ENCODE measurements at regions not wholly inside any gene's neighbourhood (a gene's known extent, or its start where the extent isn't known, plus 50 kb on each side); places are given as distances from the start of the nearest gene placed in this dataset.

DNA sequence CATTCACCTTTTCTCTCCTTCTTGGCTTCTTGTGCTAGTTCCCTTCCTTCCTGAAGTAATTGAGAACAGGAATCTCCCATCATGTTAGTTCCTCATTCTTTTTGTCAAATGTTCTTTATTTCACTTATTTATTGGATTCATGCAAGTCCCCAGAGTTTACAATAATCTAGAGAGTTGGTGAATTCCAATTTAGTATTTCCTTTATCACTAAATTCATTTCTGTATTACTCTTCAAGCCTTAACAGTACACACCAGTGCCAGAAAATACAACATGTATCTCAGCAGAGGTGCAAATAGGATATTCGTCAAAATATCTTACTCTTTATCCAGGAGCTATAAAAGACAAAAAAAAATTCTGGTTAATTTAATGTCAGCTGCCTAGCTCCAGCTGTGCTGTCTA lies 121.9 kb upstream of the SETBP1 start:
- TF ChIP-seq, protein P1, sequence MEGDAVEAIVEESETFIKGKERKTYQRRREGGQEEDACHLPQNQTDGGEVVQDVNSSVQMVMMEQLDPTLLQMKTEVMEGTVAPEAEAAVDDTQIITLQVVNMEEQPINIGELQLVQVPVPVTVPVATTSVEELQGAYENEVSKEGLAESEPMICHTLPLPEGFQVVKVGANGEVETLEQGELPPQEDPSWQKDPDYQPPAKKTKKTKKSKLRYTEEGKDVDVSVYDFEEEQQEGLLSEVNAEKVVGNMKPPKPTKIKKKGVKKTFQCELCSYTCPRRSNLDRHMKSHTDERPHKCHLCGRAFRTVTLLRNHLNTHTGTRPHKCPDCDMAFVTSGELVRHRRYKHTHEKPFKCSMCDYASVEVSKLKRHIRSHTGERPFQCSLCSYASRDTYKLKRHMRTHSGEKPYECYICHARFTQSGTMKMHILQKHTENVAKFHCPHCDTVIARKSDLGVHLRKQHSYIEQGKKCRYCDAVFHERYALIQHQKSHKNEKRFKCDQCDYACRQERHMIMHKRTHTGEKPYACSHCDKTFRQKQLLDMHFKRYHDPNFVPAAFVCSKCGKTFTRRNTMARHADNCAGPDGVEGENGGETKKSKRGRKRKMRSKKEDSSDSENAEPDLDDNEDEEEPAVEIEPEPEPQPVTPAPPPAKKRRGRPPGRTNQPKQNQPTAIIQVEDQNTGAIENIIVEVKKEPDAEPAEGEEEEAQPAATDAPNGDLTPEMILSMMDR (IDR thresholded peaks at IDR 0.05): no peak
- no peak for TF ChIP-seq ZFX (IDR thresholded peaks at IDR 0.05; ENCODE audit: borderline replicate concordance)
- H3K27ac ChIP-seq: no peak overlapping the region

DNA sequence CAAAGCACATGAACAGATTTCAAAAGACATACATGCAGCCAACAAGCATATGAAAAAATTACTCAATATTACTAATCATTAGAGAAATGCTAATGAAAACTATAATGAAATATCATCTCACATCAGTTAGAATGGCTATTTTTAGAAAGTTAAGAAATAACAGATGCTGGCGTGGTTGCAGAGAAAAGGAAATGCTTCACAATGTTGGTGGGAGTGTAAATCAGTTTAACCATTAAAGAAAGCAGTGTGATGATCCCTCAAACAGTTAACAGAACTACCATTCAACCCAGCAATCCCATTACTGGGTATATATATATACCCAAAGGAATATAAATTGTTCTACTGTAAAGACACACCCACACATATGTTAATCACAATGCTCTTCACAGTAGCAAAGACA lies 117.7 kb upstream of the SETBP1 start:
- H3K27ac ChIP-seq: no peak overlapping the region
- no peak for TF ChIP-seq ZFX (IDR thresholded peaks at IDR 0.05; ENCODE audit: borderline replicate concordance)
- TF ChIP-seq, protein P1 (IDR thresholded peaks at IDR 0.05): no peak

DNA sequence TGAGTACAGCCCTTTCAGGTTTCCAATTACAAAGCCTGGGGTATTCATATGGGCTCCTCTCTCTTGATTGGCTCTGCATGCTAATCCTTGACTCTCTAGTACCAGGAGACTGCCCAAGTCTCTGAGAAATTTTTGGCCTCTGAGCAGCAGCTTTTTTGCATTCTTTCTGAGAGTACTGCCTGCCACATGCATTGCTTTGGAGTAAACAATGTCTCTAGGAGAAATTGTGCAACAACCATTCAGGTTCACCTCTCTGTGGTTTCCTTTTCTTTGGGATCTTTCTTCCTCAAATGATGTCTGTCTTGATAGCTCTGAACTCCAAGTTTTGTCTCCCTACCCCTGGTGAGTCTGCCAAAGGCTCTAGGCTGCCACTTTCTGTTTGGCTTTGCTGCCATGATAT lies 115.8 kb upstream of the SETBP1 start:
- H3K27ac ChIP-seq: no peak overlapping the region
- TF ChIP-seq, protein P1 (IDR thresholded peaks at IDR 0.05): no peak
- TF ChIP-seq ZFX (IDR thresholded peaks at IDR 0.05; ENCODE audit: borderline replicate concordance): no peak

DNA sequence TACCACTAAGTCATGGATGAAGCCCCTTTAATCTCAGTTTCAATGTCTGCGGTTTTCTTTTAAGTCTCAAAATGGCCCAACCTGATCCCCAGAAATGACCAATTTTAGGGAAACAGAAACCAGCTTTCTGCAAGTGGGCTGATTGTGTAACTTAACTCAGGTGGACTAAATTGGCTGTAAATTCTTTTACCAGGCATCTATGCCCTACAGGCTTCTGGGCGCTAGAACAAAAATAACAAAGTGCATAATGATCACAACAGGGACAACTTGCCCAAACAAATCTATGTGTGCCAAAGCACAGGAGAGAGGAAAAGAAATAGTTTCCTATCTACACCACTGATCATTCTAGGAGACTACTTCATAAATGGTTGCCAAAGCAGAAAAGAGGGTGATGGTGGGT lies 112.3 kb upstream of the SETBP1 start:
- TF ChIP-seq ZFX (IDR thresholded peaks at IDR 0.05; ENCODE audit: borderline replicate concordance): no peak
- TF ChIP-seq, protein P1 (IDR thresholded peaks at IDR 0.05): no peak
- no peak overlapping the region for H3K27ac ChIP-seq

DNA sequence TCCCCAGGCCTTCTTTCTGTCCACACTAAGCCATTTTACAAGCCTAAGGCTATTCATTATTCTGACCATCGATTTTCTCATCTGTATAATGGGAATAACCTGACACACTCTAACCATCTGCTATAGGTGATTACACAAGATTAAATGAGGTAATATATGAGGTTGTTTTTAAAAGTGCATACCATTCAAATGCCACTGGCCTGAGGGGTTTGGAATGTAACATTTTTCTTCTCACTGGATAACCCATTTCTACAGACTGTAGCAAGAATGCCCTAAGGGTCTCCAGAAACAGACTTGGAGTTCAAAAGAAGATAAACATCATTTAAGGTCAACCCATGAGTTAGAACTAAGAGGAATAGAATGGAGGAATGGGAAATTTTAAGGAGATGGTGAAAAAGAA lies 111.7 kb upstream of the SETBP1 start:
- H3K27ac ChIP-seq: no peak overlapping the region
- TF ChIP-seq ZFX (IDR thresholded peaks at IDR 0.05; ENCODE audit: borderline replicate concordance): no peak
- TF ChIP-seq, protein P1 (IDR thresholded peaks at IDR 0.05): no peak

DNA sequence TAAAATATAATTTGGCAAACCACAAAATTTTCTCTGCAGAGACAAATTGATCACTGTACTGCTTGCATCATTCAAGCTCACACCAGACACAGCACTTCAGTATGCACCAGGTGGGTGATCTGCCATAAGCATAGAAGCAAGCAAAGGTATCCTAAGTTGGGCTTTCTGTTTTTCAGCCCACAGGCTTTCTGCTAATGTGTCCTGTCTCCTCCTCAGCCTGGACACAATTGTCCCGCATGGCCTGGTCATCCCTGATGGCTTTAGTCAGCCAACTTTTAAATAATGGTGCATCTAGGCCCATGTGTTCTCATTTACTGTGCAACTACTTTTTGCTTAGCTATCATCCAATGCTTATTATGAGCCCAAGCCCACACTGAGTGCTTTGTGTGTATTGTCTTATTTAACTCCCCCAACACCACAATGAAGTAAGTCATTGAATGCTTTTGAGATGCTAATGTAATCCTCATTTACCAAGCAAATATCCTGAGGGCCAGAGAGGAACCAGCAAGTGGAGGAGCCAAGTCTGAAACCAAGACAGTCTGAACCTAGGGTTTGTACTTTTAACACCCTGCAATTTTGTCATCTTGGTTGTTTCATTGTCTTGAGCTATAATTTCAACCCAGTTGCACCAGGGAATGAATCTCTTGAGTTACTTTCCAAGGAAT lies 111.2 kb upstream of the SETBP1 start:
- H3K27ac ChIP-seq: no peak overlapping the region
- no peak for TF ChIP-seq ZFX (IDR thresholded peaks at IDR 0.05; ENCODE audit: borderline replicate concordance)
- TF ChIP-seq, protein P1 (IDR thresholded peaks at IDR 0.05): no peak

DNA sequence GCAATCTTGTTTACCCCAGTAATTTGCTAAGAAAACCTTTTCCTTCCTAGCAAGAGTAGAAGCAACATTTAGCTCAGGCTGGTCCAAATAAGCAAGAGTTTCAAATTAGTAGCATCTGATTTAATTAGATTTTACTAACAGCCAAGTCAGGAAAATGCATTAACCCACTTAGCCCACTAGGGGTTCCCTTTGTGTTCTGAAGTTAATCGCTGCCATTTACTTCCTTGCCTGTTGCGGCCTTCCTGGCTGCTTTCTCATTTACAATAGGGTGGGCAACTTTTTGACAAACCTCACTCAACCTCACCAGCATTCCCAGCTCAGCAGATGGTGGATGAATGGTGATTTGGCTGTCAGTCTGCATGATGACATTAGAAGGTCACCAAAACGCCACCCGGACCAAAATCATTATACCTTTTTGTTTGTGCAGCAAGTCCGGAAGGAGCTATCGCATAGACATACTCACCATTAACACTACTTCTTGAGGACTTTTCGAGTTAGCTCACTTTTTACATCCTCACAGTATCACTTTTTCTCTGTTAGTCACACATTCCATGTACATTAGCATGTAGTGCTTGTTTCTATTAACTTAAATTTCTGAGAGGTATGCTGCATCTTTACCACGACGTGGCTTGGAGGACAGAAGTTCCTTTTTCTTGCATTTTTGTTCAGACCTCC lies 101.5 kb upstream of the SETBP1 start:
- TF ChIP-seq, protein P1 (IDR thresholded peaks at IDR 0.05): peak; percentile 75
- no peak for TF ChIP-seq ZFX (IDR thresholded peaks at IDR 0.05; ENCODE audit: borderline replicate concordance)
- H3K27ac ChIP-seq: no peak overlapping the region
